ENCODE measurements at regions not wholly inside any gene's neighbourhood (a gene's known extent, or its start where the extent isn't known, plus 50 kb on each side); places are given as distances from the start of the nearest gene placed in this dataset.

DNA sequence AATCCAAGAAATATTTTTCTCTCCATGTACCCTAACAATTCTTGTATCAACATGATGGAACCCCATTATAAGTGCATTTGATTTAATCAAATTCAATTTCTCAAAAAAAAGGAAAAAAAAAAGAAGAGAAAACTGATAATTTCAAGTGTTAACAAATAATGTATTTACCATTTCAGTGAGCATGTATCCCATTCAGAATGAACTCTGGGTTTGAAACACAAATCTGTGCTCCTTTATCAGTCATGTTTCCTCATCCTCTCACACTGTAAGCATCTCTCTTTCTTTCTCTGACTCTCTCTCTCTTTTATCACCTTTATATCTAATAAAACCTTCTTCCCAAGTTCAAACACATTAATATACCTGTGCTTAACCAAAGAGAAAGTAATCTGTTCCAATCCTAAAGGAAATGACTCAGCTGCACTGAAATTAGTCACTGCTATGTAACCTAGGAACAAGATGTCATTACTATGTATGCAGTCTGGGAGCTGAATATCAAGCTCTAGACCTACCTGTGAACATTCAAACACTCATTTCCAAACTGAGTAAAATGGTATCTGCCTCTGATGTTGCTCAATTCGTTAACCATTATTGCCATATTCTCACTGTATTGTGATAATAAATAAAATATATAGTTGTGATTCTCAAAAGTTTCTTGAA is 135.0 kb upstream of the LRIG3 start:
- TF ChIP-seq, protein P1, sequence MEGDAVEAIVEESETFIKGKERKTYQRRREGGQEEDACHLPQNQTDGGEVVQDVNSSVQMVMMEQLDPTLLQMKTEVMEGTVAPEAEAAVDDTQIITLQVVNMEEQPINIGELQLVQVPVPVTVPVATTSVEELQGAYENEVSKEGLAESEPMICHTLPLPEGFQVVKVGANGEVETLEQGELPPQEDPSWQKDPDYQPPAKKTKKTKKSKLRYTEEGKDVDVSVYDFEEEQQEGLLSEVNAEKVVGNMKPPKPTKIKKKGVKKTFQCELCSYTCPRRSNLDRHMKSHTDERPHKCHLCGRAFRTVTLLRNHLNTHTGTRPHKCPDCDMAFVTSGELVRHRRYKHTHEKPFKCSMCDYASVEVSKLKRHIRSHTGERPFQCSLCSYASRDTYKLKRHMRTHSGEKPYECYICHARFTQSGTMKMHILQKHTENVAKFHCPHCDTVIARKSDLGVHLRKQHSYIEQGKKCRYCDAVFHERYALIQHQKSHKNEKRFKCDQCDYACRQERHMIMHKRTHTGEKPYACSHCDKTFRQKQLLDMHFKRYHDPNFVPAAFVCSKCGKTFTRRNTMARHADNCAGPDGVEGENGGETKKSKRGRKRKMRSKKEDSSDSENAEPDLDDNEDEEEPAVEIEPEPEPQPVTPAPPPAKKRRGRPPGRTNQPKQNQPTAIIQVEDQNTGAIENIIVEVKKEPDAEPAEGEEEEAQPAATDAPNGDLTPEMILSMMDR (IDR thresholded peaks at IDR 0.05), result no peak
- TF ChIP-seq ZFX (IDR thresholded peaks at IDR 0.05; ENCODE audit: borderline replicate concordance), result no peak

Data from 22Rv1 (cell line).